ENCODE measurements at regions not wholly inside any gene's neighbourhood (a gene's known extent, or its start where the extent isn't known, plus 50 kb on each side); places are given as distances from the start of the nearest gene placed in this dataset.

DNA sequence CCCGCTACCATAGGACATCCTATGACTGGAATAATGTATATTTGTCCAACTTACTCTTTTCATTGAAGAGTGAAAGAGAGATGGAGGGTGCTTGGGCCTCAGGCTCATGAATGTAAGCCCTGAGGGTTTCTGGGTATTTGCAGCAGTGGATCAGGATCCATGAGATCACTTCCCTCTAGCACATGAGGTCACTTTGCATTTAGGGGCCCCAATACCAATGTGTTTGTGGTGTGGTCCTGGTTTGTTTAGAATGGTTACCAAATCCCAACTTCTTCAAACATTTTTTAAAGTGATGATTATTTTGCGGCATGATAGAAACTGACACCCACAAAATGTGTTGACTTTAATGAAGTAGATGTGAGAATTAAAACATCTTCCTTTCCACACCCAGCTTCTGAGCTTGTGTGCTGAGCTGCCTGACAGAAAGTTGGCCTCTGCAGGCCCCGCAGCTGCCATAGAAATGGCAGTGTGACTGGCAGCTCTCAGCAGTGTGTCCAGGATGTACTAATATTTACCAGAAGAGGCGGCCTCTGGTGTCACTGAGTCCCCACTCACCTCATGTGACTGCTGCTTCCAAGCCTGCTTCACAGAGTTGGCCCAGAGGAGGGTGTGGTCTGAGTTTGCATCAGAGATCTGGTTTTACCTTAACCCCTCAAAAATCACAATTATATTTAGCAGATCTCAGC, 447.6 kb upstream of the NPVF start:
- no peak overlapping the region for H3K27ac ChIP-seq
- no peaks in the 10 kb centered on the region for H3K36me3 ChIP-seq
- H3K9me3 ChIP-seq, result no peaks in the 10 kb centered on the region
- no peaks in the 10 kb centered on the region for H3K4me1 ChIP-seq (ENCODE audit: control insufficient read depth in 1 of 2, insufficient read depth in 1 of 2, low read depth in 1 of 2, low read length in 1 of 2)
- H3K27me3 ChIP-seq, result peaks cover 6% of the 10 kb centered on the region
- TF ChIP-seq, protein P1, sequence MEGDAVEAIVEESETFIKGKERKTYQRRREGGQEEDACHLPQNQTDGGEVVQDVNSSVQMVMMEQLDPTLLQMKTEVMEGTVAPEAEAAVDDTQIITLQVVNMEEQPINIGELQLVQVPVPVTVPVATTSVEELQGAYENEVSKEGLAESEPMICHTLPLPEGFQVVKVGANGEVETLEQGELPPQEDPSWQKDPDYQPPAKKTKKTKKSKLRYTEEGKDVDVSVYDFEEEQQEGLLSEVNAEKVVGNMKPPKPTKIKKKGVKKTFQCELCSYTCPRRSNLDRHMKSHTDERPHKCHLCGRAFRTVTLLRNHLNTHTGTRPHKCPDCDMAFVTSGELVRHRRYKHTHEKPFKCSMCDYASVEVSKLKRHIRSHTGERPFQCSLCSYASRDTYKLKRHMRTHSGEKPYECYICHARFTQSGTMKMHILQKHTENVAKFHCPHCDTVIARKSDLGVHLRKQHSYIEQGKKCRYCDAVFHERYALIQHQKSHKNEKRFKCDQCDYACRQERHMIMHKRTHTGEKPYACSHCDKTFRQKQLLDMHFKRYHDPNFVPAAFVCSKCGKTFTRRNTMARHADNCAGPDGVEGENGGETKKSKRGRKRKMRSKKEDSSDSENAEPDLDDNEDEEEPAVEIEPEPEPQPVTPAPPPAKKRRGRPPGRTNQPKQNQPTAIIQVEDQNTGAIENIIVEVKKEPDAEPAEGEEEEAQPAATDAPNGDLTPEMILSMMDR (IDR thresholded peaks at IDR 0.05), result no peak
- no peak overlapping the region for H3K4me3 ChIP-seq (ENCODE audit: low read depth in 1 of 2, low read length in 1 of 2)

DNA sequence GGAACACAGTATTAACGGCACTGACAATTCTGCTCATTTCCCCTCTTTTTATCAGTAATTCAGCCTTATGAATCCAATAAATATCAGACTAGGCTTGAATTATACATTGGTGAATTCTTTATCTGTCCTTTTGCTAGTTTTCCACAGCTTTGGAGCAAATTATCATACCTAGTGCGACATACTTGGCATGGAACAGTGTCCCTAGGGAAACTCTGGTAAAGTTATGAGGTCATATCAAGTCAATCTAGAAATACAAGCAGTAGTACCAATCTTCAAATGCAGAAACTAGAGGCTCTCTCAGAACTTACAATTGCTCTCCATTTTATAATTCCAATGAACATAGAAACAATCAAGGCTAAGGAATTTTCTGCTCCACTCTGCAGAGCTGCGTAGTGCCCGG, 449.3 kb upstream of the NPVF start:
- Histone ChIP-seq H3K27me3 (no peaks in the 10 kb centered on the region), H3K4me3 (ENCODE audit: low read depth in 1 of 2, low read length in 1 of 2) (no peak overlapping the region), H3K36me3 (no peaks in the 10 kb centered on the region), H3K27ac (no peak overlapping the region), H3K4me1 (ENCODE audit: control insufficient read depth in 1 of 2, insufficient read depth in 1 of 2, low read depth in 1 of 2, low read length in 1 of 2) (no peaks in the 10 kb centered on the region), H3K9me3 (no peaks in the 10 kb centered on the region)
- TF ChIP-seq, protein P1 (IDR thresholded peaks at IDR 0.05), result no peak

DNA sequence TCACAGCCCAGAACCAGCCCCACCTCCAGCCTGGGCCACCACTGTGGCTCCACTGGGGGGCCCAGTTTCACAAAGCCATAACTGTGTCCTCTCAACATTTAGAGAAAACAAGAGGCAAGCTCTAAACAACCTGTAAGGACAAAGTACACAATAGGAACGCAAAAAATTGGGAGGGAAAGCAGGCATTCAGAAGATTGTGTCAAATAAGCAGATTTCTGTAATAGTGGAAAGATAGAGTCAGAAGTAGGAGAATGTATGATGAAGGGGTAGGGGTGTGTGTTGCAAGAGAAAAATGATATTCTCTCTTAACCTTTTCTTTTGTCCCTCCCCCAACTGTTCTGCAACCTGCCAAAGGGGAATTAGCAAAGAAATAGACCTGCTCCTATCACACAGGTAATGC, 449.9 kb upstream of the NPVF start:
- H3K4me3 ChIP-seq (ENCODE audit: low read depth in 1 of 2, low read length in 1 of 2), result no peak overlapping the region
- H3K27ac ChIP-seq, result no peak overlapping the region
- no peaks in the 10 kb centered on the region for H3K4me1 ChIP-seq (ENCODE audit: control insufficient read depth in 1 of 2, insufficient read depth in 1 of 2, low read depth in 1 of 2, low read length in 1 of 2)
- TF ChIP-seq, protein P1 (IDR thresholded peaks at IDR 0.05), result no peak
- H3K36me3 ChIP-seq, result no peaks in the 10 kb centered on the region
- no peaks in the 10 kb centered on the region for H3K9me3 ChIP-seq
- H3K27me3 ChIP-seq, result no peaks in the 10 kb centered on the region

DNA sequence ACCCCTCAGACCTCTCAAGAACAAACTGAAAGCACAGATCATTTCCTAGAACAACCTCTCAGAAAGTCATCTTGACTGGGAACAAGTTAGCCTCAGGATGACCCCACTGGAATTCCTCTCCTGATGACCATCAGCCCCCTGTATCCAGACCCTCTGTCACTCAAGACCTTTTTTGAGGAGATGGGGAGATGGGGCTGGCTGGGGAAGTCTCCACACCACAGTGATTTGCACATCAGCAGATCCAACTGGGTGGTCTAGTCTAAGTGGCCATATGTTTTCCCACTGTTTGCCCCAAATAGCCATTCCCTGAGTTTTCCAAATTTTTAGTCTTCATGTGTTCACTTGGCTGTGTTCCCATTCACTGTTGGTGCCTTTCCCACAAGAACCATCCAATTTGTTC, 452.4 kb upstream of the NPVF start:
- H3K4me3 ChIP-seq (ENCODE audit: low read depth in 1 of 2, low read length in 1 of 2), result no peak overlapping the region
- no peaks in the 10 kb centered on the region for H3K4me1 ChIP-seq (ENCODE audit: control insufficient read depth in 1 of 2, insufficient read depth in 1 of 2, low read depth in 1 of 2, low read length in 1 of 2)
- TF ChIP-seq, protein P1 (IDR thresholded peaks at IDR 0.05), result no peak
- no peaks in the 10 kb centered on the region for H3K36me3 ChIP-seq
- H3K9me3 ChIP-seq, result no peaks in the 10 kb centered on the region
- H3K27me3 ChIP-seq, result no peaks in the 10 kb centered on the region
- no peak overlapping the region for H3K27ac ChIP-seq

DNA sequence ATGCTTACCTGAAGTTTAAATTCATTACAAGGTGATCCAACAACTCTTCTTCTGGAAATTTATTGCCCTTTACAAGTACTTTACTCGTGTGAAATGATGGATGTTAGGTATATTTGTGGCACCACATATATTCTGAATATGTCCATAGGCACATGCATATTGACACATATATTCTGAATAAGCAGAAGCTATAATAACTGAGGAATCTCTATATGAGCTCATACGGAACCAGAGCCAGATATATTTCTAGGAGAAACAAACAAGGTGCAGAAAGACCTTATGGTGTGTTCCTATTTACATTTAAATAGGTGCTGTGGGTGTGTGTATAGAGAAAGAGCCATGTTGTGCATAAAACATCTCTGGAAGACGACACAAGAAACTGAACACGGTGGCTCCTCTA, 456.1 kb upstream of the NPVF start:
- Histone ChIP-seq H3K4me1 (ENCODE audit: control insufficient read depth in 1 of 2, insufficient read depth in 1 of 2, low read depth in 1 of 2, low read length in 1 of 2) (no peaks in the 10 kb centered on the region), H3K4me3 (ENCODE audit: low read depth in 1 of 2, low read length in 1 of 2) (no peak overlapping the region), H3K27me3 (no peaks in the 10 kb centered on the region), H3K36me3 (no peaks in the 10 kb centered on the region), H3K27ac (no peak overlapping the region), H3K9me3 (no peaks in the 10 kb centered on the region)
- TF ChIP-seq, protein P1 (IDR thresholded peaks at IDR 0.05), result no peak

Measured in neutrophil (primary cell).